ENCODE measurements at regions not wholly inside any gene's neighbourhood (a gene's known extent, or its start where the extent isn't known, plus 50 kb on each side); places are given as distances from the start of the nearest gene placed in this dataset.

DNA sequence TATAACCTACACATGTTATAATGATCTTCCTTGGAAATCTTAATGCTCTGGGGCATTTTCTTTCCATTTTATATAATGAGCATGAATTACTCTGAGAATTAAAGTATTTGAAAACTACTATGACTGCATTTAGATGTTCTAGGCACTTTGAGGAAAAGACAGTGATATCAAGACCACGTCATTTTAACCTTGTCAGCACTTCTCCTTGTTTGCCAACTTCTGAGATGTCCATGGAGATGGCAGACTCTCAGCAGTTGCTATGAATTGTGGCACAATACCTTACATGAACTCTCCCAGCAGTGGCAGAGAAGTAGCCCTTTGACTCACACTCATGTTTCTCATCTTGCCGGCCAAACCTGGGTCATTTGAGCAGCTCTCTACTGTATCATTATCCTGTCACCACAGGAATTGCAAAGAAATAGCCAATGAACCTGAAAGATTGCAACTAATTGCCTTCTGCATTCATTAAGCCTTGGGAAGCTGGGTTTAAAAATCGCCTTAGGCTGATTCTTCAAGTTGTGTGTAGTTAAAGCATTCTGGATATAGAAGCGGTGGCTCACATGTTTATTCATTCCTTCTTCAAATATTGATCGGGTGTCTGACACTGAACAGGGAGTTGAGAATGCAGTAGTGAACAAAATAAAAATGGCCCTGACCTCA lies 272.2 kb upstream of the CFAP20DC start:
- DNase-seq (ENCODE audit: low spot score): no peak
- H4K91ac ChIP-seq (ENCODE audit: low read depth, low read length, poor library complexity): no peak overlapping the region

DNA sequence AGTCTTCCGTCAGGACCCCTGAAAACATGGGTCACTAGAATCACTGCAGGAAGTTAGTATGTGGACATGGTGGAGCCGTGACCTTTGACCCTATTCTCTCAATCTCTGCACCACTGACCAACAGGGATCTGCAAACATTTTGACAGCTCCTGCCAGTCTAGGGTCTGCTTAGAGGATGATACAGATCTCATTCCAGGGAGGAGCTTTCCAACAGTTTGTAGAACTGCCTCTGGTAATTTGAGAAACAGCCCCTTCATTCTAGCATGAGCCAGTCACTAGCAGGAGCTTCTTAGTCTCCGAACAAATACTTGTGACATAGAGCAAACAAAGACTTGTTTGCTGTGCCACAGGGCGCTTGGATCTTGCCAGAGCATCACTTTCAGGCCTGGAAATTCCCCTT lies 270.3 kb upstream of the CFAP20DC start:
- no peak overlapping the region for H3K18ac ChIP-seq (ENCODE audit: low read length)
- no peak overlapping the region for H2BK5ac ChIP-seq (ENCODE audit: low read length)
- H4K91ac ChIP-seq (ENCODE audit: low read depth, low read length, poor library complexity): no peak overlapping the region
- H3K9me3 ChIP-seq (replicated peaks in 1 of 2; ENCODE audit: control insufficient read depth in 2 of 2, insufficient read depth in 1 of 2, low read depth in 1 of 2, low read length in 2 of 2): peaks cover 0 to 5% of the 10 kb centered on the region in 2 donors
- no peak overlapping the region for H3K14ac ChIP-seq (ENCODE audit: low read length)
- DNase-seq (ENCODE audit: low spot score): peak; percentile 37
- peak overlapping the region in 1 of 2 donors; percentile 10 for H3K4me3 ChIP-seq (ENCODE audit: low read length in 2 of 2)
- H2BK15ac ChIP-seq (ENCODE audit: low read length): no peak overlapping the region
- peak overlapping the region; percentile 82 for H2AFZ ChIP-seq (ENCODE audit: low read length)
- no CpG with 5 or more reads among the region's 4 CpGs for WGBS, 2 donors (ENCODE audit: extremely low coverage in 2 of 2, insufficient read length in 2 of 2, insufficient replicate concordance in 1 of 2)
- H3K27ac ChIP-seq (replicated peaks; ENCODE audit: low read length): peak overlapping the region; percentile 11
- no peak overlapping the region for H3K23ac ChIP-seq (ENCODE audit: low read depth, low read length, poor library complexity)
- no peaks in the 10 kb centered on the region for H3K79me1 ChIP-seq (ENCODE audit: low read depth, low read length)
- H3K36me3 ChIP-seq (replicated peaks in 1 of 2; ENCODE audit: control insufficient read depth in 2 of 2, insufficient read depth in 2 of 2, low read length in 2 of 2): no peaks in the 10 kb centered on the region
- peaks cover 2 to 15% of the 10 kb centered on the region in 2 donors for H3K4me1 ChIP-seq (ENCODE audit: control insufficient read depth in 2 of 2, insufficient read depth in 1 of 2, low read depth in 1 of 2, low read length in 2 of 2)
- no peaks in the 10 kb centered on the region for H3K27me3 ChIP-seq (ENCODE audit: control insufficient read depth in 3 of 3, insufficient read depth in 3 of 3, low read depth in 1 of 3, low read length in 3 of 3)
- no peak overlapping the region for H4K8ac ChIP-seq (ENCODE audit: low read depth, low read length)
- no peak overlapping the region for H3K4me2 ChIP-seq (ENCODE audit: insufficient read depth, low read length, poor library complexity, severe bottlenecking)
- no peak overlapping the region for H2BK12ac ChIP-seq (ENCODE audit: low read length)
- no peak overlapping the region for H3K4ac ChIP-seq (ENCODE audit: low read length)
- H3K9ac ChIP-seq (ENCODE audit: low read depth, low read length, poor library complexity): no peak overlapping the region
- H2AK5ac ChIP-seq (ENCODE audit: low read depth, low read length): no peak overlapping the region
- no peak overlapping the region for H2BK120ac ChIP-seq (ENCODE audit: low read depth, low read length)

More for the DNA sequence above, 272.2 kb upstream of the CFAP20DC start:
- Histone ChIP-seq H3K4me3 (ENCODE audit: low read length in 2 of 2) (no peak overlapping the region), H3K9ac (ENCODE audit: low read depth, low read length, poor library complexity) (no peak overlapping the region), H2BK15ac (ENCODE audit: low read length) (no peak overlapping the region), H3K27me3 (ENCODE audit: control insufficient read depth in 3 of 3, insufficient read depth in 3 of 3, low read depth in 1 of 3, low read length in 3 of 3) (no peaks in the 10 kb centered on the region), H2BK5ac (ENCODE audit: low read length) (no peak overlapping the region), H3K4me2 (ENCODE audit: insufficient read depth, low read length, poor library complexity, severe bottlenecking) (no peak overlapping the region), H3K79me1 (ENCODE audit: low read depth, low read length) (no peaks in the 10 kb centered on the region), H3K4ac (ENCODE audit: low read length) (no peak overlapping the region), H3K36me3 (replicated peaks in 1 of 2; ENCODE audit: control insufficient read depth in 2 of 2, insufficient read depth in 2 of 2, low read length in 2 of 2) (no peaks in the 10 kb centered on the region), H3K14ac (ENCODE audit: low read length) (no peak overlapping the region), H2AK5ac (ENCODE audit: low read depth, low read length) (no peak overlapping the region), H2BK120ac (ENCODE audit: low read depth, low read length) (no peak overlapping the region), H3K23ac (ENCODE audit: low read depth, low read length, poor library complexity) (no peak overlapping the region), H3K4me1 (ENCODE audit: control insufficient read depth in 2 of 2, insufficient read depth in 1 of 2, low read depth in 1 of 2, low read length in 2 of 2) (peaks cover 8 to 18% of the 10 kb centered on the region in 2 donors), H3K18ac (ENCODE audit: low read length) (no peak overlapping the region), H3K27ac (replicated peaks; ENCODE audit: low read length) (no peak overlapping the region), H2AFZ (ENCODE audit: low read length) (no peak overlapping the region), H4K8ac (ENCODE audit: low read depth, low read length) (no peak overlapping the region), H2BK12ac (ENCODE audit: low read length) (no peak overlapping the region), H3K9me3 (replicated peaks in 1 of 2; ENCODE audit: control insufficient read depth in 2 of 2, insufficient read depth in 1 of 2, low read depth in 1 of 2, low read length in 2 of 2) (peaks cover 0 to 5% of the 10 kb centered on the region in 2 donors)
- no CpG with 5 or more reads among the region's 5 CpGs for WGBS, 2 donors (ENCODE audit: extremely low coverage in 2 of 2, insufficient read length in 2 of 2, insufficient replicate concordance in 1 of 2)

DNA sequence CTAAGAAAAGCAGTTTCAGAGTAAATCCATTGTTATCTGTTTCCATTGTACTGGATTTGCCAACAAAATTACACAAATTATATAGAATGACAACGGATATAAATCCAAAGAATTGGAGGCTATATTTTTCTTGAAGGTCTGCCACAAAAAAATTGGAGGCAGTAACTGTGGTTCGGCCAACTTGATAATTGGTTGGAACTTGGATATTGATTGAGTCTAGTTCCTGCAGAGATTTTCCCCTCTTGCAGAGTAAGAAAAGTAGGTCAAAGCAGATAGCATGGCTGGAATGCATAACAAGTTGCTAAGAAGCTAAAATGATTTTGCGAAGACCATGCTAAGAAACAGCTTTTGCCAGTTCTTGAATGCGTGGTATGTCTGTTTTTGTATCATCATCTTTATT lies 269.6 kb upstream of the CFAP20DC start:
- no peak overlapping the region for H4K91ac ChIP-seq (ENCODE audit: low read depth, low read length, poor library complexity)
- H3K23ac ChIP-seq (ENCODE audit: low read depth, low read length, poor library complexity): no peak overlapping the region
- no peak overlapping the region for H2BK15ac ChIP-seq (ENCODE audit: low read length)
- peaks cover 0 to 5% of the 10 kb centered on the region in 2 donors for H3K9me3 ChIP-seq (replicated peaks in 1 of 2; ENCODE audit: control insufficient read depth in 2 of 2, insufficient read depth in 1 of 2, low read depth in 1 of 2, low read length in 2 of 2)
- H3K18ac ChIP-seq (ENCODE audit: low read length): no peak overlapping the region
- H3K36me3 ChIP-seq (replicated peaks in 1 of 2; ENCODE audit: control insufficient read depth in 2 of 2, insufficient read depth in 2 of 2, low read length in 2 of 2): no peaks in the 10 kb centered on the region
- no peak for DNase-seq (ENCODE audit: low spot score)
- no peak overlapping the region for H3K9ac ChIP-seq (ENCODE audit: low read depth, low read length, poor library complexity)
- H2AK5ac ChIP-seq (ENCODE audit: low read depth, low read length): no peak overlapping the region
- peaks cover 2 to 22% of the 10 kb centered on the region in 2 donors for H3K4me1 ChIP-seq (ENCODE audit: control insufficient read depth in 2 of 2, insufficient read depth in 1 of 2, low read depth in 1 of 2, low read length in 2 of 2)
- H2BK120ac ChIP-seq (ENCODE audit: low read depth, low read length): no peak overlapping the region
- H3K4ac ChIP-seq (ENCODE audit: low read length): no peak overlapping the region
- no peak overlapping the region for H4K8ac ChIP-seq (ENCODE audit: low read depth, low read length)
- H3K27ac ChIP-seq (replicated peaks; ENCODE audit: low read length): peak overlapping the region; percentile 11
- H3K4me3 ChIP-seq (ENCODE audit: low read length in 2 of 2): no peak overlapping the region
- H2BK5ac ChIP-seq (ENCODE audit: low read length): no peak overlapping the region
- H3K14ac ChIP-seq (ENCODE audit: low read length): no peak overlapping the region
- H3K27me3 ChIP-seq (ENCODE audit: control insufficient read depth in 3 of 3, insufficient read depth in 3 of 3, low read depth in 1 of 3, low read length in 3 of 3): no peaks in the 10 kb centered on the region
- no peak overlapping the region for H2BK12ac ChIP-seq (ENCODE audit: low read length)
- WGBS, 2 donors (ENCODE audit: extremely low coverage in 2 of 2, insufficient read length in 2 of 2, insufficient replicate concordance in 1 of 2): no CpG with 5 or more reads among the region's 4 CpGs
- no peaks in the 10 kb centered on the region for H3K79me1 ChIP-seq (ENCODE audit: low read depth, low read length)
- H2AFZ ChIP-seq (ENCODE audit: low read length): peak overlapping the region; percentile 82
- no peak overlapping the region for H3K4me2 ChIP-seq (ENCODE audit: insufficient read depth, low read length, poor library complexity, severe bottlenecking)

DNA sequence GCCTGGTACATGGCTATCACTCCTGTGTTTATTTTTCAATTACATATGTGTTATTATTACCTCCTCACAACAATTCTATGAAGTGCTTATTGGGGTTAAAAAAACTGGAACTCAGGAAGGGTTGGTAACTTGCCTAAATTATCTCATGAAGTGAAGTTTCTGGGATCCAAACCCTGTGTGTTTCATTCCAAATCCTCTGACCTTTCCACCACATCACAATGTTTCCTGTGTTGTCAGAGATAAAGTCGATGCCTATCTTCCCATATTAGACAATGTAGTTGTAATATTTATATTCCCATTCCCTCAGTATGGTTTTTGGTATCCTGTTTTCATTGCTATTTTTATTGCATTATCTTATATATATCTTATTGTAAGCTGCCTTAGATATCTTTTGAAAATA lies 269.1 kb upstream of the CFAP20DC start:
- Histone ChIP-seq H3K18ac (ENCODE audit: low read length) (no peak overlapping the region), H3K14ac (ENCODE audit: low read length) (no peak overlapping the region), H2BK12ac (ENCODE audit: low read length) (no peak overlapping the region), H3K9ac (ENCODE audit: low read depth, low read length, poor library complexity) (no peak overlapping the region), H3K27me3 (ENCODE audit: control insufficient read depth in 3 of 3, insufficient read depth in 3 of 3, low read depth in 1 of 3, low read length in 3 of 3) (no peaks in the 10 kb centered on the region), H3K23ac (ENCODE audit: low read depth, low read length, poor library complexity) (no peak overlapping the region), H4K91ac (ENCODE audit: low read depth, low read length, poor library complexity) (no peak overlapping the region), H3K27ac (replicated peaks; ENCODE audit: low read length) (no peak overlapping the region), H3K9me3 (replicated peaks in 1 of 2; ENCODE audit: control insufficient read depth in 2 of 2, insufficient read depth in 1 of 2, low read depth in 1 of 2, low read length in 2 of 2) (peaks cover 0 to 5% of the 10 kb centered on the region in 2 donors), H3K4me1 (ENCODE audit: control insufficient read depth in 2 of 2, insufficient read depth in 1 of 2, low read depth in 1 of 2, low read length in 2 of 2) (peaks cover 5 to 27% of the 10 kb centered on the region in 2 donors), H2AK5ac (ENCODE audit: low read depth, low read length) (no peak overlapping the region), H2BK5ac (ENCODE audit: low read length) (no peak overlapping the region), H3K4ac (ENCODE audit: low read length) (no peak overlapping the region), H3K79me1 (ENCODE audit: low read depth, low read length) (no peaks in the 10 kb centered on the region), H3K4me3 (ENCODE audit: low read length in 2 of 2) (no peak overlapping the region), H2BK120ac (ENCODE audit: low read depth, low read length) (no peak overlapping the region), H3K4me2 (ENCODE audit: insufficient read depth, low read length, poor library complexity, severe bottlenecking) (no peak overlapping the region), H2AFZ (ENCODE audit: low read length) (no peak overlapping the region), H2BK15ac (ENCODE audit: low read length) (no peak overlapping the region), H3K36me3 (replicated peaks in 1 of 2; ENCODE audit: control insufficient read depth in 2 of 2, insufficient read depth in 2 of 2, low read length in 2 of 2) (no peaks in the 10 kb centered on the region), H4K8ac (ENCODE audit: low read depth, low read length) (no peak overlapping the region)
- DNase-seq (ENCODE audit: low spot score): no peak
- no CpG with 5 or more reads among the region's 1 CpG for WGBS, 2 donors (ENCODE audit: extremely low coverage in 2 of 2, insufficient read length in 2 of 2, insufficient replicate concordance in 1 of 2)

Measured in neuronal stem cell (in vitro differentiated cells).